Stimulated activated CD8-positive, alpha-beta memory T cell treated with anti-CD3 and anti-CD28 coated beads, Interleukin-12 subunit alpha, Interleukin-12 subunit beta, amount 100 ng/mL, for 24 hours (primary cell): ENCODE measurements at regions not wholly inside any gene's neighbourhood (a gene's known extent, or its start where the extent isn't known, plus 50 kb on each side); places are given as distances from the start of the nearest gene placed in this dataset.
"Not testable (repeated sequence)": the region's sequence is repeated elsewhere in the genome, so short reads cannot be mapped to it uniquely, and the experiment has no call there.

Source experiments
- DNase-seq: peaks from one replicate; pipeline ENCODE4 v3.0.0-alpha.2; 2020; ENCODE audit errors: extremely low read depth

DNA sequence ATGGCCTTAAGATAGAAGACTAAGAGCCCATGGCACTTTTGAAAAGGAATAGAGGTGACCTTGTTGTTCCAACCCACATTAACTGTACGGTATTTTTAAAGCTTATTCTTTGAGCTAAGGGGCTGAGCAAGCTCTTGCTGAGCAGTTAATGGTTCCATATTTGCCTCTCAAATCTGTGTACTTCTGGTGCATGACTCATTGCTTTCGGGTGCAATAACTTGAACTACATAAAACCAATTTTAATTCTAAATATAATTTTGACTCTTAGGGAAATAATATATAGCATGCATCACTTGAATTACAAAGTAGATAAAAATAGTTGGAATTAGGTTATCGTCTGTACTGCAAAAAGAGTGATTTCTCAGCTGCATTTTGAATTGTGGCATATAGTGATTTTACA lies 348.1 kb upstream of the CITED2 start:
- no peak for DNase-seq

DNA sequence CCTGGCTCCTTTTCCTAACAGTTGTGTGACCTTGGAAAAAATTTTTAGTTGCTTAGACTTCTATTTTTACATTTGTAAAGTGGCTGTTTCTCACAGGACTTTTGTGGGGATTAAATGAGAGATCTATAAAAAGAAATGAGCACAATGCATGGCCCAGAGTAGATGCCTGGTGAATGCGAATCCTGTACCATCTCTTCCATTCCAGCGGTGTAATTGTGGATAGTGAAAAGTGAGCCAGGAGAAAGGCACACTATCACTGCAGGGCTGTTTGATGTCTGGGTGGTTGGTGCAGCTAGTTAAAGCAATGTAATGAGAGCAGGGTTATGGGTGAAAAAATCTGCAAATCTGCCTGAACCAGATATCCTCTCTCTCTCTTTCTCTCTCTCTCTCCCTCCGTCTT lies 347.5 kb upstream of the CITED2 start:
- DNase-seq, result no peak

DNA sequence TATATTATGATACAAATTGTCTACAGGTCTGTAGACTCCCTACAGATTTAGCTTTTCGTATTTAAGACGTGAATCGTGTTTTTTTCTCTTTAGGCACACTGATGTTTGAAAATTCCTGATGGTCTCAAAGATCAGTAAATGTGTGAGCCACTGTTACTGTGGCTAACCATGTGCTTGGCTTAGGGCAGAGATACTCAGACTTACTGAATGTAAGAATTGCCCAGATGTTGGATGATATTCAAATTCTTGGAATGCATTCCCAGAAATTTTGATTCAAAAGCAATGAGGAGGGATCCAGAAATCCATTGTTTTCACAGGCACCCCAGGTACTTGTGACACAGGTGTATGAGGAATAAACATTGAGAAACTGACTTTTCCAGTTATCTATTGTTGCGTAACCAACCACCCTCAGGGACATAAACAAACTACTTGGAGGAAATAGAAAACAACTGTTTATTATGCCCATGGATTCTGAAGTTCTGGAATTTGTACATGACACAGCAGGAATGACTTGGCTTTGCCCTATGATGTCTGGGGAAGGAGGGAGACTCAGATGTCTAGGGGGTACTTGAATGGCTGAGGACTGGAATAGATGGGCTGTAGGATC lies 339.6 kb upstream of the CITED2 start:
- DNase-seq, result no peak

DNA sequence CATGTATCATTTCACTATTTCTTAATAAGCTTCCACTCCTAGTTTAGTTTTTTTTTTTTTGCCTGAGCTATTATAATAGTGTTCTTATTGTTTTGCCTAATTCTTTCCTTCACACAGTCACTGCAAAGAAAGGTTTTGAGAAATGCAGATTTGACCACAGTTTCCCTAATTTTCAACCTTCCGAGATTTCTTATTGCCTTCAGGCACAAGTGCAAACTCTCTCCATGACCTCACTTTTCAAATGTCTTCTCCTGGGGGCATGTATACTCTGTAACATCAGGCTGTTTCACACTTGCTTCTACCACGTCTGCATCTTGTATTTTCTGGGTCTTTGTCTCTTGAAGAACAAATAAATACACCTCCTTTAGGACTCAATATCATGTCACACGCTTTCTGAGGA lies 339.0 kb upstream of the CITED2 start:
- DNase-seq, result no peak

DNA sequence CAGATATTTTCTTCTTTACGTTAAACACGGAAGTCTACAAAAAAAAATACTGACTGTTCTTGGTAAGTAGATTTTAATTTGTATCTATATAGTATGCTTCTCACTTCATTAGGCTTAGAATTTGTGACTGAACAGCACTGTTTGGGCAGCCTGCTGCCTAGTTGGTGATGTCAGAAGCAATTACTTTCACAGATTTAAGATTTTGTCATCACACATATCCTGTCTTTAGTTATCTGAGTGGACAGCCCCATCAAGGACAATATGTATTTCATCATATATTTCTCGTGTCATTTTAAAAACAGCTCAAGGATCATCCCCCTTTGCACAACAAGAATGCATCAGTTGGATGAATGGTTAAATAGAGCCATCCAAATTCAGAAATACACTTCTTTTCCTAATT lies 338.4 kb upstream of the CITED2 start:
- no peak for DNase-seq

DNA sequence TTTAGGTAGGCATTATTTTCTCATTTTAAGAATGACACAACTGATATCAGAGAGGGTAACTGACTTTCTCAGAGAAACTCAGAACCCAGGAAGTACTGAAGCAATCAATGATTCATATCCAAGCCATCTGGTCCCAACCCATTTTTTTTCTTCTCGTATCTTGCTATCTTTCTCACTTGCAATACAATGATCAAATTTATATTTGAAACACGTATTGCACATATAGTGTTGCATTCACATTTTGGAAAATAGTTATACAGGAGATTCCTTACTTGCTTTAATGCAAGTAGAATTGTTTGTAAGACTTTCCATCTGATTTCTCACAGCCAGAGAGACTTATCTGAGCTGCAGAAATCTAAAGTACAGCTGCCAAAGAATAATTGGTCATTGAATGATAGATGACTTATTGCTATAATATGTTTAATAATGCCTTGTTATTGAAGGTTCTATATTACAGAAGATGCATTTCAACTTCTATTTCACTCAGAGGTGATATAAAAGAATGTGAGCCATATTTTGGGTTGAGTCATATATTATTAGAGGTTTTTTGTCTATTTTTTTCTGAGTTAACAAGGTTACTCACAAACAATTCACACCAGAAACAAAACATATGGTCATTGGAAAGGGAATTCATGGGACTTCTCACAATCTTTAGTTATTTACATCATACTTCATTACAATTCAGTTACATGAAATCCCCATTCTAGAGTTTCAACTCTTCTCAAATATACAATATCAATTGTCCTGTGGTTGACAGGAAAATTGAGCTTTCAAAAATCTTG lies 337.5 kb upstream of the CITED2 start:
- no peak for DNase-seq

DNA sequence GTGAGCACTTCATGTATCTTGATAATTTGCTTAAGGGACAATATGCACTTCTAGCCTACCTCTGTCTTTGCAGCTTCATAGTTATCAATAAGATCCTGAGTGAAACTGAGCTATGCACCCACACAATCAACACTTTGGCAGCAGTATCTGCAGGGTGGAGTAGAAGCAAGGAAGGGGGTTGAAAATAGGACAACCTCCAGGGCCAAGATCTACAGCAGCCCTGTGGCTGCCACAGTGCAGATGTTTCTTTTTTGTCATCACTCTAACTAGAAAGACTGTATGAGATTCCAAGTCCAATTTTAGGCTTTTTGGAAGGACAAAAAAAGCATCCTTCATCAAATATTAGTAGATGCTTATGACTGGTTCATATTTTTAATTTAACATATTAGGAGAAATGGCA lies 336.1 kb upstream of the CITED2 start:
- no peak for DNase-seq

DNA sequence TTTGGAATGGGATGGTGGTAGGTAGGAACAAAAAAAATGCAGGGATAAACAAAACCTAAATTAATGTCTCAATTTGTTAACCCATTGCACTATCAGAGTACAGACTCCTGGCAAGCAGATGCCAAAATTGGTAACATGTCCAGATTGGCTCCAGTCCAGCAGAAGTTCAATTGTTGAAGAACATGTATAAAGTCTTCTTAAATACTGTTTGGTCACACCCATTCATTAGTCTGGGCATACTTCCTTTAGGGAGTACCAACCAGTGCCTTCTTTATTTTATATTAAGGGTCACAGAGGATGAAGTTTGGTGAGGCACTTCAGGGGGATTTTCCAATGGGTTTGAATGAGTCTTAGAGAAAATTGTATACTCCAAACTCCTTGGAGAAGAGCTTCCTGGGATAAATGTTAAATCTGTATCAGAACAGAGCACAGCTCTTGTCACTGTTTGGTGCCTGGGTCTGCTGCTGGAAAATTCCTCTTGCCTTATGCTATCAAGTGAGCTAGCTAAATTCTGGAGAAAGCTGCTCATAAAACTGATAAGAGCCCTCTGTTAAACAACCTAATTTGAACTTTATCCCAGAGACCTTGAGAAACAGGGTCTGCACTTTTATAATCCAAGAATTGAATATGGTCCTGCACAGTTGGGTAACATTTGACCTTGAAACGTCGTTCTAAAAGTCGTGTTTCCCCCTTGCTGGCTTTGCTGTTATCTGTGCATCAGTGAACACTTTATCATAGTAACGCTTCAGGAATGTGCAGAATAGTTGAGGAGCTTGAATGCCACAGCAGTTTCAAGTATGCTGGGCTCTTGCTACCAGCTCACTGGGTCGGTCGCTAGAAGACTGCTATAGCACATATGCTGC lies 334.1 kb upstream of the CITED2 start:
- no peak for DNase-seq

DNA sequence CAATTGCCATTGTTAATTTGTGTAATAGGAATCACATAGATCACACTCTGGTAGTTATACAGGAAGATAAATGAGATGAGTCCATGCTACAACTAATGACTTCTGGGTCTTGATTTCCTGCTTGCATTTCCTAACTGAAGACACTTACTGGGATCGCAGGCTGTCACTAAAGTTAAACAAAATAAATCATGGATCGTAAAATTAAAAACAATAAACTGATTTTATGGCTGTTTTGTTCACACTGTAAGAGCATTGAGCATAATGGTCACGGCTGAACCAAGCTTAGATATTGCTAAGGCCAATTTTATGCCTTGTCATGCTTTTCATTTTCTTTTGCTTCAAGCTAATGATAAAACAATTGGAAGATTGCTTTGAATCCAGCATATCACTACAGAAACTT lies 332.5 kb upstream of the CITED2 start:
- no peak for DNase-seq

DNA sequence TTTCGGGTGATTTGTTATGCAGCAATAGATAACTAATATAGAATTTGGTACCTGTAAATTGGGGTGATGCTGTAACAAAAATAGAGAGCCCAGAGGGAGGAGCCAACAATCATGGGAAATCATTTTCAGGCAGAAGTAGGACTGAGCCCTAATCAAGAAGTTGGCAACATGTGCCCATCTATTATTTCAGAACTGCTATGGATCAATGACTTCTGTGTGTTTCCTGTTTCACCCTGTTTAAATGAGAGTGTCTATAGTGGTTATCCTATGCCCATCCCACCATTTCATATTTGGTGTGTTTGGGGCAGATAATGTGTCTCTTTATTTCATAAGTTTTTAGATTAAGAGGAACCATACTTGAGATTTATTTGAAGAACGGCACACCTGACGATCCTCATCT lies 330.8 kb upstream of the CITED2 start:
- no peak for DNase-seq

DNA sequence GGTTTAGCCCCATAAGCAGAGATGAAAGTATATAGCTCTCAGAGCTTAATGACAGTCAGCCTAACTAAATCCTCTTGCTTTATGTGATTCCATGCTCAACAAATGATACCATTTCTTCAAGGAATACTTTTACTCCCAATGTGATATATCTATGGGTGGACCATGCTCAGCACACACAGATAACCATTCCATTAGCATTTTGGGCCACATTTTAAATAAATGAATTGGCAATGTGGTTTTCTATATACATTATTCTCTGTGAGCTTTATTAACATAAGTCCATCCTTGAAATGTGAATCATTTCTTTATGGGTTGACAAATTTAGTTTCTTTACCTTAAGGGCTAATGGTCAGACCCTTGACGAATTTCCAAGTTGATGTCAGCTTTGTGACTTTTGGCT lies 329.3 kb upstream of the CITED2 start:
- DNase-seq, result no peak

DNA sequence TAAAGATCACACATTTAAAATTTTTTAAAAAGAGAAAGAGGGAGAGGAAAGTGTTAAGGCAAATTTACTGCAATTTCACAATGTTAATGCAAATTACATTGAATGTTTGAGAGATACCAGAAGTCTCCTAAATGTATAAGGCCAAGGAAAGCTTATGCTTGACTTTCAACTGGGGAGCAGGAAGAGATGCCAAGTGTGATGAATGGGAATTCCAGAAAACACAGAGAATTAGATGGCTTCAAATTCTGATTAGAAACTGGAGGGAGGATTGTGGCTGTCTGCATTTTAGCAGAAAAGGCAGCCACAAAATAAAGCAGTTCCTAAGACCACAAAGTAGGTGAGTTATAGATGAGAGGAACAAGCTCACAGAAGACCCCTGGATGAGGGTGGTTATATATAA lies 328.3 kb upstream of the CITED2 start:
- DNase-seq, result no peak

DNA sequence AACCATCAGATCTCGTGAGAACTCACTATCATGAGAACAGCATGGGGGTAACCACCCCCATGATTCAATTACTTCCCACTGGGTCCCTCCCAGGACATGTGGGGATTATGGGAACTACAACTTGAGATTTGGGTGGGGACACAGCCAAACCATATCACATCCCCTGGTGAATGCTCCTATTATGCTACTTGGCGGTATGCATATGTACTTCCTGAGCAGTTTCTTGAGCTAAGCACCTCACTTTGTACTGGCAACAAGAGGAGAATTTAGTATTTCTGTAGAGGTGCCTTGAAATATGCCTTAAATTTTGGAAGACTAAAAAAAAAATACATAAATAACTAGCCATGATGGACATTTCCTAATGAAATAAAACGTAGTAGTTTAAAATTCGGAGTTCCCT lies 327.2 kb upstream of the CITED2 start:
- no peak for DNase-seq

DNA sequence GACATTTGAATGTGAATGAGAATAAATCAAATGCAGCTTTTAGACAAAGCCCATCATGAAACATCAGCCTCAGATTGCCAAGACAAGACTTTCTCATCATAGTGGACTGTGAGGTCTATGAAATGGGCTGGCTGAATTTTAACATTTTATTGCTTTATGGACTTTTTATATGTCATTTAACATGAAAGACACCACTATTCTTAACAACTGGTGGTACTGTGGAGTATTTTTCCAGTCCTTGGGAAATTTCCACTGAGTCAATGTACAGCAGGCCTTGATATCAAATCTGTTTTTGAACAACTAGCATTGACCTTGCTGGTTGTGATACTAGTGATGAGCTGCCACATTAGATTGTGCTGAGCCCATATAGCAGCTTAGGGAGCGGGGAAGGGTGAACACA lies 326.6 kb upstream of the CITED2 start:
- DNase-seq, result no peak

DNA sequence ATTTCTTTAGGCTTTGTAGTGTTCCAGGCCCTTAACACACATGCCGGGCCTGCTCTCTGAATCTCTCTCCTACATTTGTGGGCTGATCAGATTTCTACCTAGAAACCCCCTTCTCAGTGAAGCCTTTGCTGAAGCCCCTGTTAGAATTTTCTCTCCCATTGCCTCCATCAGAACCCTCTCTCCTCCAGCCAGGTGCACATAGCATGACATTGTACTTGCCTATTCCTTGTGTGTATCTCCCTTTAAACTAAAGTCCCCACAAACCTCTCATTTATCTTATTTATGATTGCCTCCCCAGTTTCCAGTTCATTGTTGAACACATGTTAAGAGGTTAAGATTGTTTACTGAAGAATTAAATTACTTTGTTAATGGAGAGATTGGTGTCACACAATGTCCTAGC lies 325.5 kb upstream of the CITED2 start:
- no peak for DNase-seq

DNA sequence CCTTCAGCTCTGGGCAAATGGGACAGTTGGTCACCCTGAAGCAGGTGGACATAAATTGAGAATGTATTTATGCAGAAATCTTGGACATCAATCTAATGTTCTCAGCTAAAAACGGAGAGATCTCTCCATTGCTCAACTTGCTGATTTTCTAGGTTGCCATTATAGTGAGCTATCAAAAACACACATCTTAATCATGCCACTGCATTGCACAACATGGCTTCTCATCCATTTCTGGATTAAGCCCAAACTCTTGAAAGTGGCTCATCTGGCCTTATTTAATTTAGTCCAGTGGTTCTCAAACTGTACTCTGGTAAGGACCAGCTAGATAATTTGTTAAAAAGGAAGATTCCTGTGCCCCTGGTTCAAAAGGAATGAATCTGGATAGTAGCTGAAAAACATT lies 324.9 kb upstream of the CITED2 start:
- DNase-seq, result no peak

DNA sequence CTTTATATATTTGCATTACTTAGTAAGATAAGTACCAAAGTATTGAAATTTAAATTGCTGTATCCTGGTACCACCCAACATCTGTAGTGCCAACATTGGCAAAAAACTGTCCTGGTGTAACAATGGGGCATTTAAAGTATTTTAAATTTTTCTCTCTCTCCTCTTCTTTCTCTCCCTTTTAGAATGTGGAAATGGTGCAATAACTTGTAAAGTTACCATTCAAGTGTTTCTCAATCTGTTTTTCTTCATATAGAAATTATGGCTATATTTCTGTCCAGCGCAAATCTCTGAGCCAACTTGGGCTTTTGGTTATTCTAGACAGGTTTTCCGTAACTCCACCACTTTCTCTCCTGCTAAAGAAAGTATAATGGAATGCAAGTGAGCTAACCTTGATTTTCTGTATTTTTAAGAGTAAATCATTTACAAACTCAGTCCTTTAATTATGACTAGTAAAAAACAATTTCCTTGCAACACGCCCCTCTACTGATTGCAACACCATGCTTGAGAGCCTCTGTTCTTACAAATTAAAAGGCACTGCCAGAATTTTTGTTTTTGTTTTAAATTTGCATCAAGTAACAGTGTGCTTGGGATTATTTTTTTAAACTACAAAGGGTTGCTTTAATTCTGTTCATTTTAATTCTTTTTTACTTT lies 324.2 kb upstream of the CITED2 start:
- DNase-seq, result no peak

DNA sequence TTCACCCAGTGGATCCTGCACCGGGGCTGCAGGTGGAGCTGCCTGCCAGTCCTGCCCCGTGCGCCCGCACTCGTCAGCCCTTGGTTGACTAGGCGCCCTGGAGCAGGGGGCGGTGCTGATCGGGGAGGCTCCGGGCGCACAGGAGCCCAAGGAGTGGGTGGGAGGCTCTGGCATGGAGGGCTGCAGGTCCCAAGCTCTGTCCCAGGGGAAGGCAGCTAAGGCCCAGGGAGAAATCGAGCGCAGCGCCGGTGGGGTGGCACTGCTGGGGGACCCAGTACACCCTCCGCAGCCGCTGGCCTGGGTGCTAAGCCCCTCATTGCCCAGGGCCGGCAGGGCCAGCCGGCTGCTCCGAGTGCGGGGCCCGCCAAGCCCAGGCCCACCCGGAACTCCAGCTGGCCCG lies 323.4 kb upstream of the CITED2 start:
- not testable (repeated sequence) for DNase-seq

DNA sequence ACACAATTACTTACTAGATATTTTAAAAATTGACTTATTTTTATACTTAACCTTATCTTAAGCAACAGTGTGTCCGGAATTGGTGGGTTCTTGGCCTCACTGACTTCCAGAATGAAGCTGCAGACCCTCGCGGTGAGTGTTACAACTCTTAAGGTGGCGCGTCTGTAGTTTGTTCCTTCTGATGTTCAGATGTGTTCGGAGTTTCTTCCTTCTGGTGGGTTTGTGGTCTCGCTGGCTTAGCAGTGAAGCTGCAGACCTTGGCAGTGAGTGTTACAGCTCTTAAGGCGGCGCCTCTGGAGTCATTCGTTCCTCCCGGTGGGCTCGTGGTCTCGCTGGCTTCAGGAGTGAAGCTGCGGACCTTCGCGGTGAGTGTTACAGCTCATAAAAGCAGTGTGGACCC lies 322.5 kb upstream of the CITED2 start:
- DNase-seq, result not testable (repeated sequence)

DNA sequence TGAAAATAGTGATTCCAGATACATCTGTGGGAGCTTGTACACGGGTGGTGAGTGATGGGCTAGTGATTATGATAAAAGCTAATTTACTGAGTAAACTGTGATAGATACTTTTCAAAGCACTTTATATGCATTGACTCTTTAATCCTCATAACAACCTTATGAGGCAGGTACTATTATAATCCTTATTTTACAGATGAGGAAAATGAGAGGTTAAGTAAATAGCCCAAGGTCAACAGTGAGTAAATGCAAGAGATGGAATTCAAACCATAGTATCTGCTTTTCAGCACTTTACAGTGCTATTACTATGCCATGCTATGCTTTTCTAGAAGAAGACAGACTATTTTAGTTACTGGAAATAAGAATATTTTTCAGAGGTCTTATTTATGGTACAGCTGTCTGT lies 320.9 kb upstream of the CITED2 start:
- DNase-seq, result no peak

DNA sequence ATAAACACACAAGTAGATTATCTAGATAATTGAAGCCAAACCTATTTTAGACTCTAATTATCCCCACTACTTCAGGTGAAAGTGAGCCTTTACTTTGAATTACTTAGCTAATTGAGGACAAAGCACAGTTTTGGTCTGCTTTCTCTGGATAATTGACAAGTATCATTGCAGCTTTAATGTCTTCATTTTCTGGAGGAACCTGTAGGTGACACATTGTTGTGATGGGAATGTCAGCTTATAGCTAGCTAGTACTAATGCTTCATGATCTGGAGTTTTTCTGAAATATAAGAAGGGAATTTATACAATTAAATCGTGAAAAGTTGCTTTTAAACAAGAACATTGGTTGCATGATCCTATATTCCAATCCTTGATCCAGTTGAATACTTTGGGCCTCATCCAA lies 319.3 kb upstream of the CITED2 start:
- DNase-seq, result no peak

DNA sequence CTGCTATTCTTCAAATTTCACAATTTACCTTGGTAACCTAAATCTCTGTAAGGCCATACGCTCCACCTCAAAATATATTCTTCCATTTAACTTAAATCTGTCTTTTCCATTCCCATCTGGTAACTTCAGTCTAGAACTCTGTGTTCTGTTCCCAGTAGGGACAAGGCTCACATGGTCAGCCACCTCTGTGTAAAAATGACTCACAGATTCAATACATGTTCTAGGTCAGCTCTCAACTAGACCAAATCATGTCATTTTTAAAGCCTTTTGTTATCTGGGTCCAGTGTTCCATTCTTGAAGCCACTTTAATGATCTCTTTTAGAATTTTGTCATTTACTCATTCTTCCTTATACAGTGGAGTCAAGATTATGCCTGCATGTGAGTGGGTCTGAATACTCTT lies 315.6 kb upstream of the CITED2 start:
- no peak for DNase-seq
